DMS114 treated with DMSO at 0.1 percent for 48 hours (cell line): ENCODE measurements at regions not wholly inside any gene's neighbourhood (a gene's known extent, or its start where the extent isn't known, plus 50 kb on each side); places are given as distances from the start of the nearest gene placed in this dataset.

ENCODE experiments used
- DNase-seq: peaks from one replicate; lab custom pipeline; 2025; ENCODE audit not compliant: unreplicated experiment; lab: John Stamatoyannopoulos, UW

DNA sequence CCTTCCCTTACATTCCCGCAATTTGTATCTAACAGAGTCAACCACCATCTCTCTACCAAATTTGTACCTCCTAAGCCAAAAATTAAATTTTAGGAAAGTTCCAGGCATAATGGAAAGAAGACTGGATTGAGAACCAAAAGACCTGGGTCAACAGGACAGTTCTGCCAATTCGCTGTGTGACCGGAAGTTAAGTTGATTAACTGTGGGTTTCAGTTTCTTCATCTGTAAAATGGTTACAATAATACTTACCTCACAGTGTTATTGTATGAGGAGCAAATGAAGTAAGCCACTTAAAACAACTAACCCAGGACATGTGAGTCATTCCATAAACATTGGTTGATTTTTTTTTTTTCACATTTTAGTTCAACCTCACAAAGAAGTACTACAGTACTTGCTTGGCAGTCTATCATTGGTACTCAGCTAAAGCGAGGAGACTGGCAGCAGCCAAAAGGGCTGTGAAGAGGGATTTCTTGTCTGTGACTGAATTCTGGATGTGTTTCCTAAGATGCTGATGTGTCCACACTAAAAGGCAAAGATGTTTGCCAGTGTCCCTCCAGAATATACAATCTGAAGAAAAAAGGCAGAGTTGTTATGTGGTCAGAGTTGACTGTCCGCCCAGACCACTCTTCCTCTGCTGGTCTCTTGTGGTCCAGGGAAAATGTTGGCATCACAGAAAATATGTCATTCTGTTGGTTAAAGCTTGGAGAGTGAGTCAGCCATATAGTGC, 198.6 kb downstream of the TLE1 start:
- DNase-seq: no peak

DNA sequence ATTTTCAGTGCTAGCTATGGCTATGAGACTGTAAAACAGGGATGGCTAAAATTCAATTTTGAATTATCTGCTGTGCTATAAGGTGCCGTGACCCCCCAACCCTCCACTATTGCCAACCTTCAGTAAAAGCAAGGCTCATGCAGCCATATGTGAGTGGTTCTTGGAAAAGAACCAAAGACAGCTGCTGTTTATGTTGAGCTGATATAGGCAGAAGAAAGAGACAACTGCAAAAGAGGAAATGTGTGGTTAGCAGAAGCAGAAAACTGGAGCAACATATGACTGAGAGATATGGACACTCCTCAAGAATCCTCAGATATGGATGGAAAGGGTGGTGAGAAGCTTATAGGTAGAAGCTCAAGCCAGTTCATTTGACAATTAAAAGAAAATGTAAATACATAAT, 200.3 kb downstream of the TLE1 start:
- DNase-seq: no peak

DNA sequence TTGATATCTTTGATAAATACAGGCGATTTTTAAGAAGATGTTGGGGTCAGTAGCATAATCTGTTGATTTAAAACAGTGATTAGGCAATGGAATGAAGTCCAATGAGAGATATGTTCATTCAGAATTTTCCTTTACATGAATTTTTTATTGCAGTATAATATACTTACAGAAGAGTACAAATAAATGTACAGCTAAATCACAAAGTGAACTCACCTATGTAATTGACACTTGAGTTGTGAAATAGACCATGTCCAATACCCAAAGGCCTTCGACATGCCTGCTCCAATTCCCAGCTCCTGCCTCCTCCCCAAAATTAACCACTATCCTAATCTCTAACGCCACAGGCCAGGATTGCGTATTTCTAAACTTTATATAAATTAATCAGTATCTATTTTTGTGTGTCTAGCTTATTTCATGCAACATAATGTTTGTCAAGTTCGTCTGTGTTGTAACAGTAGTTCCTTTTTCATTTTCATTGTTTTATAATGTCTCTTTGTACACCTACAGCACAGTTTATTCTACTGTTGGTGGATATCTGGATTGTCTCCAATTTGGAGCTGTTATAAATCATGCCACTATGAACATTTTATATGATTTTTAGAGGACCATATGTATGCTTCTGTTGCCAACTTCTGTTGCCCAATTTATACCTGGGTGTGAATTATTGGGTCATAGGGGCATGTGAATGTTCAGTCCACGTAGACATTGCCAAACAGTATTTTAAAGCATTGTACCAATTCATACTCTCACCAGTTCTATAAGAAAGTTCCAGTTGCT, 208.3 kb downstream of the TLE1 start:
- no peak for DNase-seq

DNA sequence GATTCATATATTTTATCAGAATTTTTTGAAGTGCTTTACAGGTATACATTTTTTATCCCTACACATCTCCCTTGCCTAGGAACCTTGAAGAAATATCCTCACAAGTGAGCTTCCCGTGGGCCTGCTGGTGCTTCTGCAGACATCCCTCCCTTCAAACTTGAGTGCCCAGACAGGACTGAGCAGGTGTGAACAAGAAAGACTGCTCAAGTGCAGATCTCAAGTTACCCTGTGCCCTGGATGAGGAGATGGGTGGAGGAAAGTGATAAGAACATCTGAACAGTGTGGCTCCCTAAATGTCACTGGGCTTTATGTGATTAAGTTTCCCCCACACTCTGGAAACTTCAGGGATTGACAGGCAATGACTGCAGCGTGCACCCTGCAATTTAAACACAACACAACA, 209.8 kb downstream of the TLE1 start:
- DNase-seq: no peak

DNA sequence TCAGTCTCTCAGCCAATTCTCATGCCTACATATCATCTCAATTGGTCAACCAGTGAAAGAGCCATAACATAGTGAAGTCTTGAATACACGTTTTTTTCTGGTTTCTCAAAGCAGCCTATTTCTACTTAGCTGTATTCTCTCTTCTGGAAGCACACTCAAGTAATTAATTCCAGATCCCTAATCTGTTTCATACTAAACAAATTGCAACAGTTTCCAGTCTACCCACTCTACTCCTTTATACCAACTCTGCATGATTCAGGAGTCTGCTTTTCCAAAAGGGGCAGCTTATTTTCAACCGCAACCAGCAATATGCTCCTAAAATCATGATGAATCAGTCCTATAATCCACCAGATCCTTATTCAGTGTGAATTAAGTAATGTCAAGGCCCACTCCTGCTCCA, 211.7 kb downstream of the TLE1 start:
- no peak for DNase-seq

DNA sequence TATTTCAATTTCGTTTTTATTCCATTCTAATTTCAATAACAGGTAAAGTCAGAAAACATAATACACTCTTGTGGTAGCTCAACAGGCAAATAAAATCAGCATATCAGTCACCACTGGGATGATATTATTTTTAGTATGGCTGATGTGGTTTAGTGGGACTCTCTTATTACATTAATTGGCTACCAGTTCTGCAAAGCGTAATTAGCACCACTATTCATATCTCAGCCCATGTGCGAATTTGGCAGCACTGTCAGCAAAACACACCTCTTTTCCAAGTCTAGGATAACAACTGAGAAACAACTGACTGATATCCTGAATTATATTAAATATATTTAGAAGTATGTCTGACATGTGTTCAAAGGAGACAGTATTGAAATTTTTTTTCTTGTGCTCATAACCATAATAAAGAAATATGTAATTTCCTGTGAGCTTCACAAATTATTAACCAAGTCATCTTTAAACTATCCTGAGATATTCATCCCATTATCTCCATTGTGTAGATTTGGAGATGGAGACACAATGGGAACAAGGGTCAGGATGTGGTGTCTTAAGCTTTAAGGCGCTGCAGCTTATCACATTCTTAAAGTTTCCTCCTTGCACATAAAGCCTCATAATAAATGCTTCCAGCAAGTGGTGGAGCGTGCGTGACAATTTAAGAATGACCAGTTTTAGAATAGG, 212.4 kb downstream of the TLE1 start:
- no peak for DNase-seq

DNA sequence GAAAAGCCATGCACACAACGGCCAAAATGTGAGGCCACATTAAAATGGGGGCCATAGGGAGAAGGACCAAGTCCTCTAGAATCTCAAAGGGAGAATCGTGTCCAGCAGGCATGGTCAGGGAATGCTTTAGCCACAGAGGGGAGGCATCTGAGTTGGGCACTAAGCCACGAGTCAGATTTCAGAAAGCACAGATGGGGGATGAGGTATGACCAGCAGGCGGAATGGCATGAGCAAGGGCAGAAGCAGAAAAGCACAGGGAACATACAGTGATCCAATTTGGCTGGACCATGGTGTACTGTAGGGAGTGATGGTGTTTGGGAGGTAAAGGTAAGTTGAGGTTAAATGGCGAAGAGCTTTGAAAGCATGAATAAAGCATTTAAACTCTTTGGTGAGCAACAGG, 214.6 kb downstream of the TLE1 start:
- DNase-seq: no peak

DNA sequence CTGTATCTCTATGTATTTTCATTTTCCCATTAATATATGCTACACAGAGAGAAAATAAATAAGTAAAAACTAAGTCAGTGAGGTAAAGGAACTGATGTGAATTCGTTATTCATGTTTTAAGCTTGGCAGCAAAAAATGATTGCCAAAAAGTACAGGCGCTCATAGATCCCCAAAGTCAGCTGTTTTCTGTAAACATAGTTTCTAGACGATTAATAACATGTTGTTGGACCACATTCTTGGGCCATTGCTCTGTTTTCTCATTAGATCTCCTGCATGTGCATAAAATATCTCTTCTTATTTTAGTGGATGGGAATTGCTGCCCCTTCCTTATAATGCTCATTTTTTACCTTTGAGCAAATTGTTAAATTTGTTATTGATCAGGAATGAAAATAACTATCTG, 215.2 kb downstream of the TLE1 start:
- no peak for DNase-seq

DNA sequence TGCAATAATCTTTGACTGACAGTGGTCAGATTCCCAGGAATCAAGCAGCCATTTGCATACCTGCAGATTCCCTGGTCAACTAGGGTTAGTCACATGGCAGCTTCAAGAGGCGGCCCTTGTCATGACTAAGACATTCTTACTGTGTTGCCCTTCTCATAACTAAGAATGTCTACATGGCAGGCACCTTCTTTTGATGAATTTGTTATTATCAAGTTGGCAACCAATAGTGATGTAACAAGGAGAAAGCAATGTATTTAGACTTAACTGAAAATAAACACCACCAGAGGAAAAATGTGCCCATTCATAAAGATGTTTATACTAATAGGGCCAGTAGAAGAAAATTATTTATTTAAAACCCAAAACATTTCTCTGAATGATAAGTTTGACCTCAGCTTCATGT, 215.6 kb downstream of the TLE1 start:
- no peak for DNase-seq

DNA sequence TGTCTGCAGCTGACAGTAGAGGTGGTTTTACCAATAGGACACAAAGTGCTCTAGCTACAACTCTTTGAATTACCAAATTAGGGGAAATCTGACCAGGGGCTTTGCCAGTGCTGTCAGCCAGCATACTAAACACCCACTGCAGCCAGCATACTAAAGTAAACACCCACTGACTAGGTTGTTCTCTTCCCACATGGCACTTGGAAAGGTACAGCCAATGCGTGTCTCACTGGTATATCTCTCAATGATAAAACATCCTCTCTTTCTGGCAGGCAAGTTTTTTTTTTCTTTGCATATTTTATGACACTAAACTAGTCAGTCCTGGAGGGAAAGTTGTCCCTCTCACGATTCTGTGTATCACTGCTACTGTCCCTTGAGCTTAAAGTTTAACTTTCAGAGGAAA, 216.1 kb downstream of the TLE1 start:
- DNase-seq: no peak

DNA sequence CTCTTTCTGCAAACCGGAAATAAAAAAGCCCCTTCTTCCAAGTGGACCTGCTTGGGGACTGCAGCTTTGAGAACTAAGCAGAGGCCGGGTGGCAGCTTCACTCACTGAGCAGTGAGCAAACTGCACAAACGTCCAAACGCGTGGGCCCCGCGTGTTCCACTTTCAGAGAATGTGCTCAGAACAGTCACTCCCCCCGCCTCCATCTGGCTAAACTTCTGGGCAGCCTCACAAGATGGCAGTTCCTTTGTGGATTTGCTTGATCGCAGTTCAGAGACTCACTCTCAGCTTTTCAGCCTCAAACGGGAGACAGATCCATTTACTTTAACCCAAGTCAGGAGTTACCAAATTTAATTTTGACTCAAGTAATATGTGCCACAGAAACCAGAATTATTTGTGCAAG, 216.6 kb downstream of the TLE1 start:
- DNase-seq: no peak

DNA sequence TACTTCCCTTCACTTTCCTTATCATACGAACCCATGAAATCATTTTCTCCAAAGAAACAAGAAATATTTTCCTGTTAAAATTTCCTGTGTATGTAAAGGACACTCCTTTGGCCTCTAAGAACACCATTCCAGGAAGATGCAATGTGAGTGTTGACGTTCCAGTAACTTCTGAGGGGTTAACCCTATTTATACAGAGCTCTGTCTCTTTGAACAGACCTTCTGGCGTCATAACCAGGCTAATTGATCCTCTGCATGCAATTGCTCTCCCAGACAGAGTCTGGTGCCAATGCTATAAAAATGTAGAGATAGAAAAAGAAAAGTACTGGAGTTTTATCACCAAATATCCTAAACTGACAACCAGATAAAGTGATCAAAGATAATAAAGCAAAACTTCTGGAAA, 218.5 kb downstream of the TLE1 start:
- DNase-seq: no peak

DNA sequence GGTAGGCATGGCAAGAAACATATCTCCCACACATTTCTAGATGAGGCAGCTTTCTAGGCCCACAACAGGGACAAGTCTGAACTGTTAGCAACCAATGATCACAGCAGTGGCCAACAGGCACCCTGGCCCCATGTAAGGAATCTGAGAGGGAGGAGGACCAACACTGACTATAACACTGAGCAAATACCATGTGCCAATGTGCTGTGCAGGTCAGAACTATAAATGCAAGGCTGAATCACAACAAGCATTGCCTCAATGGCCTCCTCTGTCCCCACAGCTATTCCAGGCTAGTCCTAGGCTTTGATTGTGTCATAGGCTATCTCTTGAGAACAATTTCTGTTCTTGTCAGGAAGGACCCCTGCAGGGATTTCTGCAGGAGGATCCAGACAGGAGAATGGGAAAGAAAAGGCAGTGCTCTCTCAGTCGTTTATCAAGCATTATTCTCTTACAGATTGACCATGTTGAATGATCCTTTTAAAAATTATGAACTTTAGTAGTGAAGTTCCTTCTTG, 221.2 kb downstream of the TLE1 start:
- no peak for DNase-seq

DNA sequence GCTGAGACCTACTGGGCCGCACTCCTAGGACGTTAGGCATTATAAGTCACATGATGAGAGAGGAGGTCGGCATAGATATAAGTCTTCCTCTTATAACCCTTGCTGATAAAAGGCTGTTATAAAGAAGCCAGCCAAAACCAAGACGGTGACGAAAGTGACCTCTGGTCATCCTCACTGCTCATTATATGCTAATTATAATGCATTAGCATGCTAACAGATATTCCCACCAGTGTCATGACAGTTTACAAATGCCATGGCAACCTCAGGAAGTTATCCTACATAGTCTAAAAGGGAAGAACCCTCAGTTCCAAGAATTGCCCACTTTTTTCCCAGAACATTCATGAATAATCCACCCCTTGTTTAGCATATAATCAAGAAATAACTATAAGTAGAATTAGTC, 222.4 kb downstream of the TLE1 start:
- no peak for DNase-seq

DNA sequence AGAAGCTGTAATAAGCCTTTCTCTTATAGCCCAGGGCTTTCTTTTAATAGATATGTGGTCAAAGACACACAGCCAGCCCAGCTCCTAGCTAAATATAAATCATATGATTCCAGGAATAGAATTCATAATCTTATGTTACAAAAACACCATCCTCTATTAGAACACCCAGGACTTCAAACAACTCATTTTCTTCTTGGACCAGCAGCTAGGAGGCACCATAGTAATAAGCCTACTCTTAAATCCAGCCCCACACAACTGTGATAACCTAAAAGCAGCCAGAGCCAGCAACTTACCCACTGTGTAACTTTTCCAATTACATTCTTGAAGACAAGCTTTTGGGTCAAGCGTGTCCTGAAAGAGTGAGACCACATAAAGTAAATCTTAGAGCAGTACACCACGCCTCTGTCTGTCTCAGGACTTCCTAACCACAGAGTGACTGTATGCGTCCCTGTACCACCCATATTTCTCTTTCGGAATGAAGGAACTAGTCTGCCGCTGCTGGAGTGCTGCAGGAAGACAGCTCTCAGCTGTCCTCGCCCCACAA, 223.8 kb downstream of the TLE1 start:
- no peak for DNase-seq

DNA sequence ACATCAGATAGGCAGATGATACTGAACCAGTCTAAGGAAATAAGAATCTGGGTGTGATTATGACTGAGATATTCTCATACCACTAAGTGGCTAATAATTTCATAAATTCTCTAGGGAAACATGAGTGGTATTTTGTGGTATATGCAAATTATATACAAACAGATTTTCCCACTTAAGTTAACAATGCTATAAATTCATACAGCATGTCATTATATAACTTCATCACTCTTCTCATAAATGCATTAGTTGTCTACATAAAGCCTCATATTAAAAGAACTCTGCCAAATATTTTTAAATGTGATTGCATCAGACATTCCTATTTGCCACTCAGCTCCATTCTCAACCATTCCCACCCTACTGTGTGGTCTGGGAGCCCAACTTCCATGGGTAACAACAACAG, 226.5 kb downstream of the TLE1 start:
- DNase-seq: no peak

DNA sequence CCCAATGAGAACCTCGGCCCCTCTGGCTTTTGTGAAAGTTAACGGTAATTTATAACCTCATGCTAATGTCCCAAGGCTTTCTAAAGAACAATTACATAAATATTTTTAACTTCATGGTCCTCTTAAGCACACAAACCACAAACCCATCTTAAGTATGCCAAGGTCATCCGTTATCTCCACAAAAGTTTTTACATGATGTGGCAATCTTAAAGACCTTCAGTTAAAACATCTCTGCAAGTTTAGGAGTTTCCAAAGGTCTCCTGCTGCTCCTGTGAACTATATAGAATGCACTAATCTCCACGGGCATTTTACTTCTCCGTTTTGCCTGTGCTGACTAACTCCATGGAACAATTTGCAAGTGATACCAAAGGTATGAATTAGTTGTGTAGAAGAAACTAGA, 228.2 kb downstream of the TLE1 start:
- no peak for DNase-seq

DNA sequence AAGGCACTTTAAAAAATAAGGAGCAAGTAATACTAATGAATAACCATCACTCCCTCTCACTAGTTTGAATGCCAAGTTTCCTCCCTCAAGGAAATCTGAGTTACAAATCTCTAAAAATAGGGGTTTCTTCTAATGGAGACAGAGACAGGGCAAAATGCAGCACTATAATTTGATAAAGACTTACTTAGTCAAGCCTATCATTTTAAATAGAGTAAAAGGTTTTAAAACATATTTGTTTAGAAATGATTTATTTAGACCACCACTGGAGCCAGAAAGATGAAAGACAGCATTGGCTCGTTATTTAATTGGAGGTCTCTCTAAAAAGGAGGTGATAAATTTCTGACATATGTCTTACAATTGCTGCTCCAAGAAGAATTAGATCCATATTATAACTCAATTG, 228.7 kb downstream of the TLE1 start:
- no peak for DNase-seq

DNA sequence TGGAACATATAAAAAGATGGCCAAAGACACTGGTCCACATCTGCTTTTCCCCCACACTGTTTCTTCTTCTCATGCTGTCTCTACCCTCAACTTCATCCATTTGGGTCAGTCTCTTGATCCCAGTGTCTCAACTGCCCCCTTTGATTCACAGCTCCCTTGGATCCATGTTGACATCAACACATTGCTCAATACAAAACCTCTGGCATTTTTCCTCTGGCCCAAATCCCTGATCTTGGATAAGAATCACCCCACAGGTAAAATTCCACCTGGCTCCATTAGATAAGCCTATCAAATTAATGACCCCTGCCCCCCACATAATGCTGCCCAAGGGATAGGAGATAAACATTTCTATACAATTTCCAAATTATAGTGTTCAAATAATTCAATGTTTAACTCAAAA, 229.8 kb downstream of the TLE1 start:
- no peak for DNase-seq

DNA sequence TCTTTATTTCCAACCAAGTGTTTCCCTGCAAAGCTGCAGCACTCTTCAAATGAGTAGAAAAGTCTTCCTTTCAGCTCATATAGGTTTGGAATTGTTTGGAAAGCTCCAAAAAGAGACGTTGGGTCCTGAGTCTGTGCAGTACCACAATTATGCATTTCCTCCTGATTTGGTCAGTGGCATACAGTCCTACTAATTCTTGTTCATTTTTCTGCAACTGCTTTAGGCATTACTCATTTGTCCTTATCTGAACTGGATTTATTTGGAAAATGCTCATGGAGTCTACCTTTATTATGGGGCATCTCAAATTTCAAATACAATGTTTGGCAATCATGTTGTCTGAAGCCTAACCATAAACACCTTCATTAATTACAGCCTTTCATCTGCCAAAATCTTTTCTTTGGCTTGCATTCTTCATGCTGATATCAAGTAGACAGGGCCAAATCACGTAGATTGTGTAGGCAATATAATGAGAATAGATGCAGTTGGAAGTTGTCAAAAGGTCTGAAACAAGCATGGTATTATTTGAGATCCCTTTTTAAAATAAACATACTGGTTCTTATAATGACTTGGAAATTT, 232.8 kb downstream of the TLE1 start:
- no peak for DNase-seq

DNA sequence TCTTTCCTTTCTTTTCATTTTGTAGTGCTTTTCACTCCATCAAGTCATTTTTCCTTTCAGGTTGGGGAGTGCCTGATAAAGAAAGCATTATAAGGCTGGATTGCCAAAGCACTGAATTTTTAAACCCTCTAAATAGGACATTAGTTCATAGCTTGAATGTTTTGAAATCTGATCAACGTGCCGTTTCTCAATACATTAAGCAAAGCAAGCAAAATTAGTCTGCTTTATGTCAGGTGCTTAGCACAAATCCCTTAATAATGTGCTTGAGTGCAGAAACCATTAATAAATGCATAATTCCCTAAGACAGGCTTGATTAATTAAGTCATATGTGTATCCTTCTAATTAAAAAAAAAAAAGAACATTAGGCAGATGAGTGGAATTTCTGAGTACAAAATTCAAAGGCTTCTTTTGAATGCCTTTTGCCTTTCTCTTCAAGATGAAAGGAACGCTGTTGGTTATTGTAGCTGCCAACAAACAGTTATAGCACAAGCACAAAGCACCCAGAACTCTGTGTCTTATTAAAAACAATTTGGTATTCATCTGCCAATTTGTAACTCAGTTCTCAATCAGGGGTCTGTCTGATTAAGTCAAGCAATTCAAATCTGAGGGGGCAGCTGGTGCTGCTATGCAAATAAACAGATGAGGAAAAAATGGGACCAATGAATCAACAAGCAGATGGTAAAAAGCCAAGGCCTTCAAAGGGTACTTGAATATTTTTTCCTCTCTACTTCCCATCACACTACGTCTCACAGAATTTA, 233.7 kb downstream of the TLE1 start:
- no peak for DNase-seq
